ENCODE measurements at regions not wholly inside any gene's neighbourhood (a gene's known extent, or its start where the extent isn't known, plus 50 kb on each side); places are given as distances from the start of the nearest gene placed in this dataset.
"Not testable (repeated sequence)": the region's sequence is repeated elsewhere in the genome, so short reads cannot be mapped to it uniquely, and the experiment has no call there.

GRCh38 chr4:153098427-153098826, 105.8 kb upstream of the TRIM2 start:
- no peak overlapping the region for H3K27ac ChIP-seq (ENCODE audit: low read length)
- ChIA-PET POLR2A (no interaction called here), CTCF (no interaction called here)
- ATAC-seq (no peak), DNase-seq (ENCODE audit: low read depth, low spot score) (no peak)
- H3K4me3 ChIP-seq (ENCODE audit: low read depth in 2 of 2, low read length in 2 of 2) = no peak overlapping the region
- intact Hi-C loops (cut with micrococcal nuclease; ENCODE audit: unreplicated experiment) = no loop called here
- BruUV-seq (replicated peaks) = no TSS peak
- no peaks in the 10 kb centered on the region for H3K27me3 ChIP-seq (ENCODE audit: control insufficient read depth, insufficient read depth, low read length)
- TF ChIP-seq, protein P1, sequence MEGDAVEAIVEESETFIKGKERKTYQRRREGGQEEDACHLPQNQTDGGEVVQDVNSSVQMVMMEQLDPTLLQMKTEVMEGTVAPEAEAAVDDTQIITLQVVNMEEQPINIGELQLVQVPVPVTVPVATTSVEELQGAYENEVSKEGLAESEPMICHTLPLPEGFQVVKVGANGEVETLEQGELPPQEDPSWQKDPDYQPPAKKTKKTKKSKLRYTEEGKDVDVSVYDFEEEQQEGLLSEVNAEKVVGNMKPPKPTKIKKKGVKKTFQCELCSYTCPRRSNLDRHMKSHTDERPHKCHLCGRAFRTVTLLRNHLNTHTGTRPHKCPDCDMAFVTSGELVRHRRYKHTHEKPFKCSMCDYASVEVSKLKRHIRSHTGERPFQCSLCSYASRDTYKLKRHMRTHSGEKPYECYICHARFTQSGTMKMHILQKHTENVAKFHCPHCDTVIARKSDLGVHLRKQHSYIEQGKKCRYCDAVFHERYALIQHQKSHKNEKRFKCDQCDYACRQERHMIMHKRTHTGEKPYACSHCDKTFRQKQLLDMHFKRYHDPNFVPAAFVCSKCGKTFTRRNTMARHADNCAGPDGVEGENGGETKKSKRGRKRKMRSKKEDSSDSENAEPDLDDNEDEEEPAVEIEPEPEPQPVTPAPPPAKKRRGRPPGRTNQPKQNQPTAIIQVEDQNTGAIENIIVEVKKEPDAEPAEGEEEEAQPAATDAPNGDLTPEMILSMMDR (IDR thresholded peaks at IDR 0.05) = no peak
- TF ChIP-seq TCF7L2 (IDR thresholded peaks at IDR 0.05; ENCODE audit: low read depth, low read length) (no peak), POLR2AphosphoS5 (IDR thresholded peaks at IDR 0.05; ENCODE audit: low read depth, low read length) (no peak), SIN3A (IDR thresholded peaks at IDR 0.05; ENCODE audit: borderline replicate concordance, insufficient read depth, low read depth, low read length) (no peak), REST (IDR thresholded peaks at IDR 0.05; ENCODE audit: insufficient read depth in 1 of 2, low read depth in 2 of 2, low read length in 1 of 2) (no peak)
- in situ Hi-C loops (cut with HindIII; ENCODE audit: low pct_unique_long_range_greater_than_20kb, low sequenced_read_pairs) = no loop called here
- H3K36me3 ChIP-seq (ENCODE audit: control insufficient read depth, insufficient read depth, low read length) = no peaks in the 10 kb centered on the region
- no peaks in the 10 kb centered on the region for H3K4me1 ChIP-seq (ENCODE audit: control insufficient read depth, insufficient read depth, low read length)
- H3K9me3 ChIP-seq (ENCODE audit: control insufficient read depth, insufficient read depth, low read depth, low read length) = no peaks in the 10 kb centered on the region

- intact Hi-C loops (cut with micrococcal nuclease; ENCODE audit: unreplicated experiment) (no loop called here), in situ Hi-C loops (cut with HindIII; ENCODE audit: low pct_unique_long_range_greater_than_20kb, low sequenced_read_pairs) (no loop called here)
- ChIA-PET CTCF (no interaction called here), POLR2A (no interaction called here)
- no peaks in the 10 kb centered on the region for H3K27me3 ChIP-seq (ENCODE audit: control insufficient read depth, insufficient read depth, low read length)
- no peak for ATAC-seq
- no peaks in the 10 kb centered on the region for H3K4me1 ChIP-seq (ENCODE audit: control insufficient read depth, insufficient read depth, low read length)
- H3K9me3 ChIP-seq (ENCODE audit: control insufficient read depth, insufficient read depth, low read depth, low read length) = no peaks in the 10 kb centered on the region
- TF ChIP-seq TCF7L2 (IDR thresholded peaks at IDR 0.05; ENCODE audit: low read depth, low read length) (no peak), POLR2AphosphoS5 (IDR thresholded peaks at IDR 0.05; ENCODE audit: low read depth, low read length) (no peak), SIN3A (IDR thresholded peaks at IDR 0.05; ENCODE audit: borderline replicate concordance, insufficient read depth, low read depth, low read length) (no peak), REST (IDR thresholded peaks at IDR 0.05; ENCODE audit: insufficient read depth in 1 of 2, low read depth in 2 of 2, low read length in 1 of 2) (no peak)
- TF ChIP-seq, protein P1 (IDR thresholded peaks at IDR 0.05) = no peak
- H3K4me3 ChIP-seq (ENCODE audit: low read depth in 2 of 2, low read length in 2 of 2) = no peak overlapping the region
- H3K27ac ChIP-seq (ENCODE audit: low read length) = no peak overlapping the region
- BruUV-seq (replicated peaks) = no TSS peak
- H3K36me3 ChIP-seq (ENCODE audit: control insufficient read depth, insufficient read depth, low read length) = no peaks in the 10 kb centered on the region
- no peak for DNase-seq (ENCODE audit: low read depth, low spot score)
Measured at GRCh38 chr4:153099391-153100140, 104.7 kb upstream of the TRIM2 start.

GRCh38 chr4:153106736-153107135, 97.5 kb upstream of the TRIM2 start:
- DNase-seq (ENCODE audit: low read depth, low spot score); H3K9me3 ChIP-seq (ENCODE audit: control insufficient read depth, insufficient read depth, low read depth, low read length); BruUV-seq (replicated peaks); in situ Hi-C loops (cut with HindIII; ENCODE audit: low pct_unique_long_range_greater_than_20kb, low sequenced_read_pairs); H3K36me3 ChIP-seq (ENCODE audit: control insufficient read depth, insufficient read depth, low read length); ATAC-seq; CTCF ChIA-PET; H3K4me3 ChIP-seq (ENCODE audit: low read depth in 2 of 2, low read length in 2 of 2); intact Hi-C loops (cut with micrococcal nuclease; ENCODE audit: unreplicated experiment); H3K27me3 ChIP-seq (ENCODE audit: control insufficient read depth, insufficient read depth, low read length); POLR2A ChIA-PET; H3K27ac ChIP-seq (ENCODE audit: low read length); H3K4me1 ChIP-seq (ENCODE audit: control insufficient read depth, insufficient read depth, low read length): not testable (repeated sequence)

Measured in Panc1 (cell line).